ENCODE measurements at regions not wholly inside any gene's neighbourhood (a gene's known extent, or its start where the extent isn't known, plus 50 kb on each side); places are given as distances from the start of the nearest gene placed in this dataset.
"Not testable (repeated sequence)": the region's sequence is repeated elsewhere in the genome, so short reads cannot be mapped to it uniquely, and the experiment has no call there.

DNA sequence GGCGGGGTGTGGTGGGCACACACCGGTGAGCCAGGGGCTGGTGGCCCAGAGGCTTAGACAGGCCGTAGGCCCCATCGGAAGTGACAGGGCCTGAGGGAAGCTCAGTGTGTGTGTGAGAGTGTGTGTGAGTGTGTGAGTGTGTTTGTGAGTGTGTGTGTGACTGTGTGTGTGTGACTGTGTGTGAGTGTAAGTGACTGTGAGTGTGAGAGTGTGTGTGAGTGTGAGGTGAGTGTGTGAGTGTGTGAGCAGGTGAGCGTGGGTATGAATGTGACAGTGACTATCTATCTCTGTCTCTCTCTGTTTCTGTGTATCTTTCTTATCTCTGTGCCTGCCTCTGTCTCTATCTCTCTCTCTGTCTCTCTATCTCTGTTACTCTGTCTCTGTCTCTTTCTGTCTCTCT is 171.6 kb downstream of the TMEM121 start:
- TF ChIP-seq EZH2 (IDR thresholded peaks at IDR 0.05; ENCODE audit: insufficient read depth, poor library complexity, severe bottlenecking); EZH2phosphoT487 (IDR thresholded peaks at IDR 0.05; ENCODE audit: insufficient read depth, low read depth): not testable (repeated sequence)
